ENCODE measurements at regions not wholly inside any gene's neighbourhood (a gene's known extent, or its start where the extent isn't known, plus 50 kb on each side); places are given as distances from the start of the nearest gene placed in this dataset.
A peak's percentile ranks its signal among the peaks of the same experiment; 100 is the strongest.
"Not testable (repeated sequence)": the region's sequence is repeated elsewhere in the genome, so short reads cannot be mapped to it uniquely, and the experiment has no call there.

DNA sequence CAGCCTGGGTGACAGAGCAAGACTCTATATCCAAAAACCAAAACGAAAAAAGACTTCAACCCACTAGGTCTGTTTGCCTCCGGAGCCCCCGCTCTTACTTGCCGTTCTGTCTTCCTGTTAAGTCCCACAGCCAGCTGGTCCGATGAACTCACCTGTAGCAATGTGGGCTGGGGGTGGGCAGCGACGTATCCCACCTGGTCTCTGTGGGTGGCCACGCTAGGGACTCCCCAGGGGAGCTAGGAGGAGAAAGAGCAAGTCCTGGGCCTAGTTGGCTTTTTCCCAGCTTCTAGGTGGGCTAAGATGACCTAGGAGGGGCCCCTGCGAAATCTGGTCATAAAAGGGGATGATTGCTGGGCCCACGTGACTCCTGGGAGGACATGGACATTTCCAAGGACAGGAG, 166.0 kb upstream of the KCNG1 start:
- no peak for DNase-seq (ENCODE audit: low read depth, low spot score)

DNA sequence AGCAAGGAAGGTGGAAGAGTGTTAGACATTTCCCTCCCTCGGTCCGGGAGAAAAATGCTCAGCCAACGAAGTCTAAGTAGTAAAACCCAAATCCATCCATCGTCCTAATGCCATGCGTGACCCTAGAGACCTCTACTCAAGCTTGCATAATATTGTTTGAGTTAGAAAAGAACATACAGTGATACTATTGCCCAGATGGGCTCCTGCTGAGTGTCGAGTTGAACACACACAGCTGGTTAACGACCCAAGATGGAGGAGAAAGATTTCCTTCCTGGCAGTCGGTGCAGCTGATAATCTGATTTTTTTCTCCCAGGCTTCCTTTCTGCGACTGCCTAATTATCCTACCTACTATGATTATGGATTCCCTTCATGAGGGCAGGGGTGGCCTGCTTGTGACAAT, 164.4 kb upstream of the KCNG1 start:
- DNase-seq (ENCODE audit: low read depth, low spot score) = no peak

DNA sequence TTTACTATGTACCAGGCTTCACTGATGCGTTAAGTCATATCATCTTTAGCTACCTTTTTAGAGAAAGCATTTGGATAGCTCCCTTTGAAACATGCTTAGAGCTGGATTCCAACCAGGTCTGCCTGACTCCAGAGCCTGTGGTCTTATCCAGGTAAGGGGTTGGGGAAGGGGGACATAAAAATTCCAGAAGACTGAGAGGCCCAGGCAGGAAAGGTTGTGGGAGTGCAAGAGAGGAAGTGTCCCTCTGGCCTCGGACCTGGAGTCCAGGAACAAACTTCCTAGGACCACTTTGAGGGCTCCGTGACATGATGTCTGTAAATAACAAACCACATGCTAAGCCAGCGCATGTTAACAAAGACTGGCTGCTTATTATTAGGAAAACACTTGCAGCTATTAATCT, 163.0 kb upstream of the KCNG1 start:
- no peak for DNase-seq (ENCODE audit: low read depth, low spot score)

- DNase-seq (ENCODE audit: low read depth, low spot score) = no peak
These were observed 162.4 kb upstream of the KCNG1 start for GRCh38 chr20:51185277-51185676.

GRCh38 chr20:51184289-51184688, 161.4 kb upstream of the KCNG1 start:
- DNase-seq (ENCODE audit: low read depth, low spot score) = no peak

GRCh38 chr20:51183451-51183850, 160.5 kb upstream of the KCNG1 start:
- DNase-seq (ENCODE audit: low read depth, low spot score) = no peak

GRCh38 chr20:51182571-51182970, 159.7 kb upstream of the KCNG1 start:
- no peak for DNase-seq (ENCODE audit: low read depth, low spot score)

- no peak for DNase-seq (ENCODE audit: low read depth, low spot score)
These were observed 155.2 kb upstream of the KCNG1 start for GRCh38 chr20:51178153-51178552.

DNA sequence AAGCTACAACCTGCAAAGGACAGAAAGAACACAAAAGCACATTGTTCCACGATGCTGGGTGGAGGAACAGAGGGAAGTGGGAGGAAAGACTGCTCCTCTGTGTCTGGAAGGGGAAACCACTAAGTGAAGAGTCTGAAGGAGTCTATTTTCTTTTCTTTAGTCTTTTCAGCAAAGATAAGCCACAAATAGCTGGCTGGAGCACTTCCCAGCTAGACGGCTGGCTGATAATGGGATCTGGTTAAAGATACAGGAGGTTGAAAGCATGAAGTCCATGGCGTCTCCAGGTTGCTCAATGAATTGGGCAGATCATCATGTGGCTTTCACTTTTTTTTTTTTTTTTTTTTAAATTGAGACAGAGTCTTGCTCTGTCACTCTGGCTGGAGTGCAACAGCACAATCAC, 154.0 kb upstream of the KCNG1 start:
- DNase-seq (ENCODE audit: low read depth, low spot score) = no peak

- no peak for DNase-seq (ENCODE audit: low read depth, low spot score)
These were observed 153.5 kb upstream of the KCNG1 start for GRCh38 chr20:51176446-51176845.

GRCh38 chr20:51175724-51176123, 152.8 kb upstream of the KCNG1 start:
- no peak for DNase-seq (ENCODE audit: low read depth, low spot score)

DNA sequence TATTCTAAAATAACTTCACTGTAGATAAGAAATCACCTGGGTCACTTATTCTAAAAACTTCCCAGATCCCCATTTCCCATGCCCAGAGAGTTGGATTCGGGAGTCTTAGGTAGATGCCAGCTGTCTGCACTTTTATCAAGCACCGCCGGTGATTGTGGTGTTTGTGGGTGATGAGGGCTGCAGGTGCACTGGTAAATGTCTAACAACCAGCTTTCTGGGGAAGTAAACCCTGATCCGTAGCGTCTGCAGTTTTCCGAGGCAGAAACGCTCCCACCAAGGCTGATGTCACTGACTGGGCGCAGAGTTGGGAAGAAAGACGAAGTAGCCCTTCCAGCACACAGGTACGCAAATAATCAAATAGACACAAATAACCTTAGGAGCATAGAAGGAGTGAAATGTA, 152.2 kb upstream of the KCNG1 start:
- DNase-seq (ENCODE audit: low read depth, low spot score) = no peak

GRCh38 chr20:51174536-51174935, 151.6 kb upstream of the KCNG1 start:
- DNase-seq (ENCODE audit: low read depth, low spot score) = no peak

- peak; percentile 35 for DNase-seq (ENCODE audit: low read depth, low spot score)
These were observed 149.9 kb upstream of the KCNG1 start for GRCh38 chr20:51172558-51173428.

- DNase-seq (ENCODE audit: low read depth, low spot score) = no peak
These were observed 148.2 kb upstream of the KCNG1 start for GRCh38 chr20:51171141-51171540.

- DNase-seq (ENCODE audit: low read depth, low spot score) = peak; percentile 91
These were observed 146.9 kb upstream of the KCNG1 start for GRCh38 chr20:51169813-51170212.

DNA sequence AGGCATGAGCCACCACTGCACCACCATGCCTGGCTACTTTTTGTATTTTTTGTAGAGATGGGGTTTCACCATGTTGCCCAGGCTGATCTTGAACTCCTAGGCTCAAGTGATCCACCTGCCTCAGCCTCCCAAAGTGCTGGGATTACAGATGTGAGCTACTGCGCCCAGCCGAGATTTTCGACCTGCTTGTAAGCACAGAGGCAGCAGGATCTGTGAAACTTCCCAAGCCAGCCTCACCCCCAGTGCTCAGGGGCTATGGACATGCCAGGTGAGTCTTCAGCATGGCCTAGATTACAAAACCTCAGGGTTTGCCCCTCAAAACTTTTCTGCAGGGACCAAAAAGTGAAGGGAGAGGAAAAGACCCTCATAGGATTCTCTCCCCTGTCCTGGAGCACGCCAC, 145.0 kb upstream of the KCNG1 start:
- DNase-seq (ENCODE audit: low read depth, low spot score) = not testable (repeated sequence)

DNA sequence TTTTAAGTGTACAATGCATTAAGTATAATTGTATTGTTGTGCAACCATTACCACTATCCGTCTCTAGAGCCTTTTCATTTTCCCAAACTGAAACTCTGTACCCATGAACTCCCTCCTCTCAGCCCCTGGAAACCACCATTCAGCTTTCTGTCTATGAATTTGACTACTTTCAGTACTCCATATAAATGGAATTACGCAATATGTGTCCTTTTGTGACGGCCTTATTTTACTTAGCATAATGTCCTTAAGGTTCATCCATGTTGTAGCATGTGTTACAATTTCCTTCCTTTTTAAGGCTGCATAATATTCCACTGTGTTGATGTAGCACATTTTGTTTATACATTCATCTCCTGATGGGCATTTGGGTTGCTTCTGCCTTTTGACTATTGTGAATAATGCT, 143.6 kb upstream of the KCNG1 start:
- DNase-seq (ENCODE audit: low read depth, low spot score) = no peak

GRCh38 chr20:51165131-51165530, 142.2 kb upstream of the KCNG1 start:
- DNase-seq (ENCODE audit: low read depth, low spot score) = no peak

GRCh38 chr20:51164731-51165130, 141.8 kb upstream of the KCNG1 start:
- no peak for DNase-seq (ENCODE audit: low read depth, low spot score)

DNA sequence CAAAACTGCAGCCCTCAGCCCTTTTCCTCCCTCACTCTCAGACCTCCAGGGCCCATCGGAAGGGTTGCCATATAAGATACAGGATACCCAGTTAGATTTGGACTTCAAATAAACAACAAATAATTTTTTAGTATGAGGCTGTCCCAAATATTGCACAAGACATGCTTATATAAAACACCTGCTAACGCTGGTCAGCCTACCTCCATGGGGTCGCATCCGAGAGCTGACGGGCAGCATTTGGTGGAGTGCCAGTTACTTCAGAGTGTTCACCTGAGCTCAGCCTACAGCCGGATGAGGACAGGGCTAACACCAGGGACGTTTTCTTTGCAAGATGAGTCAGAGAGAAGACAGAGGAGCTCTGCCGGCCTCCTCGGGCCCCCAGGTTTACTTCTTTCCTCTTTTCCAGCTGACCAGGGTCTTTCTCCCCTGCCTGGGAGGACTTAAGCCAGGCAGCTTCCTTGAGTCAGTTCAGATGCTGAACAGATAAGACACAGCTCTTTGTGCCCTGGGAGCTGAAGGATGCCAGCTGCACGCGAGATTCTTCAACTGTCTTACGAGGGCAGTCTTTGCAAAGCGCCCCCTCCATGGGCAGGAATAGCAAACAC, 141.2 kb upstream of the KCNG1 start:
- peak; percentile 40 for DNase-seq (ENCODE audit: low read depth, low spot score)

GRCh38 chr20:51162015-51162414, 139.1 kb upstream of the KCNG1 start:
- DNase-seq (ENCODE audit: low read depth, low spot score) = no peak

DNA sequence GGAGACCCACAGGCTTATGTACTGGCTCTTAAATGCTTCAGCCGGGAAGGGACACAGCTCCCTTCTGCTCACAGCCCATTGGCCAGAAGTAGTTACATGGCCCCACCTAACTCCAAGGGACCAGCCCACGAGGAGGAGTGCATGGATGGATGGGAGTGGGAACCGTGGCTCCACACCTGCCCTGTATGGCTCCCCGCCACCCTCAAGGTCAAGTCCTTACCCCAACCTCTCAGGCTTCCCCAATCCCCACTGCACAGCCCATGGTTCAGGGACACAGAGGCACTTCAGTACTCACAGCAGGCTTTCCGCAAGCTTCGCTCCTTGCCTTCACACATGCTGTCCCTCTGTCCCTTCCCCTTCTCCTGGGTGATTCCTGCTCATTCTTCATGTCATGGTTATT, 137.9 kb upstream of the KCNG1 start:
- no peak for DNase-seq (ENCODE audit: low read depth, low spot score)
